GM20000 (cell line): ENCODE measurements at regions not wholly inside any gene's neighbourhood (a gene's known extent, or its start where the extent isn't known, plus 50 kb on each side); places are given as distances from the start of the nearest gene placed in this dataset.

Source experiments
- DNase-seq: peaks from one replicate; pipeline ENCODE4 v3.0.0; 2012; ENCODE audit warnings: low spot score
- TF ChIP-seq, protein P1 (sequence below): IDR thresholded peaks from 2 replicates; pipeline ENCODE4 v1.5.1; 2012; ENCODE audit warnings: mild to moderate bottlenecking, control low read depth; ENCODE audit errors: extremely low read depth, missing control alignments

DNA sequence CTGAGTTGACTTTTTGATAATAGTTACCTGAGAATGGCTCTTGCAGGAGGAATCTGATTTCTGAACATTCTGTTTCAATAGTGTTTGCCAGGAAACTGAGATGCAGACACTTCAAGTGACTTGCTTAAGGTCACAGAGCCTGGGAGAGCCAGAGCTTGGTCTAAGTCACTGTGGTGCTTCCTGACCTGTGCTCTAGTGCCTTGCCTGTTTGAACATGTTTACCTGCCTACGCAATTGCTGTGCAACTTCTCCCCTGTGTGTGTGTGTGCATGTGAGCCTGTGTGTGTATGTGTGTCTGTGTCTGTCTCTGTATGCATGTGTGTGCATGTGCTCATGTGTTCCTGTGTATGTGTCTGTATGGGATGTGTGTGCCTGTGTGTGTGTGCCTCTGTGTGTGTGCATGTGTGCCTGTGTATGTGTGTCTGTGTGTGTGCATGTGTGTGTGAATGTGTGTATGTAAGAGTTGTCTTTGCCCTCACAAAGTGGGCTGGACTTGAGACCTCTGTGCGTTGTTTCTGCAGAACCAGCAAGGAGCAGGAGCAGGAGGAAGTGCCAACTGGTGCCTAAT, 185.8 kb downstream of the GADD45G start:
- TF ChIP-seq, protein P1, sequence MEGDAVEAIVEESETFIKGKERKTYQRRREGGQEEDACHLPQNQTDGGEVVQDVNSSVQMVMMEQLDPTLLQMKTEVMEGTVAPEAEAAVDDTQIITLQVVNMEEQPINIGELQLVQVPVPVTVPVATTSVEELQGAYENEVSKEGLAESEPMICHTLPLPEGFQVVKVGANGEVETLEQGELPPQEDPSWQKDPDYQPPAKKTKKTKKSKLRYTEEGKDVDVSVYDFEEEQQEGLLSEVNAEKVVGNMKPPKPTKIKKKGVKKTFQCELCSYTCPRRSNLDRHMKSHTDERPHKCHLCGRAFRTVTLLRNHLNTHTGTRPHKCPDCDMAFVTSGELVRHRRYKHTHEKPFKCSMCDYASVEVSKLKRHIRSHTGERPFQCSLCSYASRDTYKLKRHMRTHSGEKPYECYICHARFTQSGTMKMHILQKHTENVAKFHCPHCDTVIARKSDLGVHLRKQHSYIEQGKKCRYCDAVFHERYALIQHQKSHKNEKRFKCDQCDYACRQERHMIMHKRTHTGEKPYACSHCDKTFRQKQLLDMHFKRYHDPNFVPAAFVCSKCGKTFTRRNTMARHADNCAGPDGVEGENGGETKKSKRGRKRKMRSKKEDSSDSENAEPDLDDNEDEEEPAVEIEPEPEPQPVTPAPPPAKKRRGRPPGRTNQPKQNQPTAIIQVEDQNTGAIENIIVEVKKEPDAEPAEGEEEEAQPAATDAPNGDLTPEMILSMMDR: no peak

GRCh38 chr9:89791754-89792153, 186.9 kb downstream of the GADD45G start:
- no peak for DNase-seq
- TF ChIP-seq, protein P1: no peak

More for the DNA sequence above, 185.8 kb downstream of the GADD45G start:
- DNase-seq: no peak

DNA sequence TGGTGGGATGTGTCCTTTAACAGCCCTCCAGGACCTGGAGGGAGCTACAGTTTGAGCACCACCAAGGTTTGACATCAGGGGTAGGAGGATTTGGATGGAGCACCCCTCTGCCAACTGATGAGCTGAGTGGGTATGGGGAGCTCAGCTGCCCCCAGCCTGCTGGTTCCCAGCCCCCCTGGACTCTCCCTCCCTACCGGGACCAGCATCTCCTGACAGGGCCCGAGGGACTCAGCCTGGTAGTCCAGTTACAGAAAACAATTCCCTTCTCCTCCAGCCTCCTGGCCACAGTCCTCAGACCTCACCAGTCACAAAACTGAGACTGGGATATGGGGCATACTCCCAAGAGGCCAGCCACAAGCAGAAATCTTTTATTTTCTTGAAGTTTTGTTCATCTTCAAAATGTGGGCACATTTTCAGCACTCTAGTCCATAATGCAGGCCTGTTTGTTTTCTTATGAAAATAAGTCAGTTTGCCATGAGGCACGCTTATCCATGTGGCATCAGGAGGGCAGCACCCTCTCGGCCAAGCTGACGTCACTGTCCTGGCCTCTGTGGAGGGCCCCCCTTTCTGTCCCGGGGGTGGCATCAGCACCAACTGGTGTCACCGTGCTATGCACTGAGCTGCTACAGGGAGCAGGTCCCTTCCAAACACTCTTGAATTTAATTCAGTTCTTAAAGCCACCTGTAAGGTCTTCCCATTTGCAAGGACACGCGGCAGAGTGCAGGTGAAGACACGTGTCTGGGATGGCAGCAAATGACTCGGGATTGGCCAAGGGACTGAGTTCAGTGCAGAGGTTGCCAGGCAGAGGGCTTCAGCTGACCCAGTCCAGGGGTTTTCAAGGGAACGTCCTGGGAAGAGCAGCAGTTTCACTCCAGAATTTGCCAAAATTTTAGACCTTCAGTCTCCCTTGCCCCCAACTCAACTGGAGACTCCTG, 187.6 kb downstream of the GADD45G start:
- no peak for DNase-seq
- TF ChIP-seq, protein P1: no peak

- no peak for DNase-seq
- TF ChIP-seq, protein P1: no peak
Observed at GRCh38 chr9:89793124-89793495, 188.3 kb downstream of the GADD45G start.

GRCh38 chr9:89793551-89793950, 188.7 kb downstream of the GADD45G start:
- TF ChIP-seq, protein P1: no peak
- DNase-seq: no peak

DNA sequence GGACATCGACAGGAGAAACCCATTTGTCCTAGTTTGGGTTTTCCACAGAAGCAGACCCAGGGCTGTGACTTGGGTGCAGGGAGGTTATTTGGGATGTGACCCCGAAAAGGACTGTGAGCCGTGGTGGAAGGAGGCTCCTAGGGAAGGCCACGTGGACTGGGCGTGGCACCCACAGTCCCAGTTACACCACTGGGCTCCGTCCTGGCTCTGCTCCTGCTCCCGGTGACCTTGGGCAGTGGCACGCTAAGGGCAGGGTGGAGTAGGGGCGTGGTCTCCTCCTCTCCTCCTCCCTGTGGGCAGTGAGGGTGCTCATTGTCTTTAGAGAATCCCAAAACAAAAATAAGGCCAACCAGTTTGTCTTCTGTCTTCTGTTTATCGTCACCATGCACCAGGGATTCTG, 190.1 kb downstream of the GADD45G start:
- no peak for DNase-seq
- TF ChIP-seq, protein P1: no peak

DNA sequence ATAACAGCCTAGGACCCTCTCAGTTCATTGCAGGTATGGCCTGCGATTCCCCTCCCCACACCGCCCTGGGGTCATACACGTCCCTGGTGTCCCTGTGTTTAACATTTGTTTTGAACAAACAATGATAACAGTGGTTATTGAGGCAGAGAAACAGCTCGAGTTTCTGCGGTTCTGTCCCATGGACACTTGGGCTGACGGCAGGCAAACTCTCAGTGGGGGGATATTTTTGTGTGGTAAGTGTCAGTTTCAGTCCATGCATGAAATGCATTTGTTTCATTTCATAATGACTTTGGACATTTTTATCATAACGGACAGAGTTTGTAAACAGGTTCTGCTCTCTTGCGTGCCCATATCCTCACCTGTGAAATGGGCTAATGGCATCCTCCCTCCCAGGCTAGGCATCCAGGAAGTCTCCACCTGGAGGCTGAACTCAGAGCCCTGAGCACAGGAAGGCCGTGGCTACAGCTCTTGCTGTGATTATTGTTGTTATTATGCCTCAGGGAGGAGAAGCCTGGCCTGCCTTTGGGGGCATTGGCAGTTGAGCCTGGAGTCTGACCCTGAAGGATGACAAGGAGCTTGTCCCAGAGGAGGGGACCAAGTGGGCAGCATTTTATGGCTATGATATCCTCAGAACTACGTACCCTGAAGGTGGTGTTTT, 190.9 kb downstream of the GADD45G start:
- DNase-seq: no peak
- TF ChIP-seq, protein P1: no peak
